MM.1S (cell line): ENCODE measurements at regions not wholly inside any gene's neighbourhood (a gene's known extent, or its start where the extent isn't known, plus 50 kb on each side); places are given as distances from the start of the nearest gene placed in this dataset.

Experiments
- DNase-seq: peaks from one replicate; pipeline ENCODE4 v3.0.0-alpha.2; 2015
- H2AFZ ChIP-seq: fragments of 300-600 bp; sonication (generic); 2 replicates; pipeline ENCODE4 v1.6.0; 2016; ENCODE audit warnings: antibody characterized with exemption, low read length
- H3F3A ChIP-seq: fragments of 300-600 bp; sonication (generic); 2 replicates; pipeline ENCODE4 v1.6.1; 2016; ENCODE audit warnings: mild to moderate bottlenecking, antibody characterized with exemption, low read length, moderate library complexity, mixed read lengths; ENCODE audit not compliant: insufficient read depth
- H3K27ac ChIP-seq: fragments of 300-600 bp; sonication (generic); 2 replicates; pipeline ENCODE4 v1.5.1; 2016; ENCODE audit warnings: mild to moderate bottlenecking, low read length
- H3K27me3 ChIP-seq: fragments of 300-600 bp; sonication (generic); replicated peaks from 2 replicates; pipeline ENCODE4 v1.6.0; 2016; ENCODE audit warnings: low read length; ENCODE audit not compliant: insufficient read depth
- H3K36me3 ChIP-seq: fragments of 300-600 bp; sonication (generic); replicated peaks from 2 replicates; pipeline ENCODE4 v1.6.1; 2016; ENCODE audit warnings: mild to moderate bottlenecking, low read length, mixed read lengths; ENCODE audit not compliant: insufficient read depth
- H3K4me1 ChIP-seq: fragments of 300-600 bp; sonication (generic); 2 replicates; pipeline ENCODE4 v1.6.1; 2016; ENCODE audit warnings: low read length, mixed read lengths
- H3K4me2 ChIP-seq: fragments of 300-600 bp; sonication (generic); 2 replicates; pipeline ENCODE4 v1.6.0; 2016; ENCODE audit warnings: low read depth, low read length
- H3K4me3 ChIP-seq: fragments of 300-600 bp; sonication (generic); 2 replicates; pipeline ENCODE4 v1.5.1; 2016; ENCODE audit warnings: low read length, mixed read lengths
- H3K79me2 ChIP-seq: fragments of 300-600 bp; sonication (generic); 2 replicates; pipeline ENCODE4 v1.6.1; 2016; ENCODE audit warnings: mixed run types, low read length, mixed read lengths
- H3K9ac ChIP-seq: fragments of 300-600 bp; sonication (generic); 2 replicates; pipeline ENCODE4 v1.6.1; 2016; ENCODE audit warnings: low read length, mixed read lengths
- H3K9me2 ChIP-seq: fragments of 300-600 bp; sonication (generic); replicated peaks from 2 replicates; pipeline ENCODE4 v1.6.1; 2016; ENCODE audit warnings: mild to moderate bottlenecking, low read length, mixed read lengths; ENCODE audit not compliant: insufficient read depth
- H3K9me3 ChIP-seq: fragments of 300-600 bp; sonication (generic); replicated peaks from 2 replicates; pipeline ENCODE4 v1.6.1; 2016; ENCODE audit warnings: mild to moderate bottlenecking, low read length, mixed read lengths; ENCODE audit not compliant: insufficient read depth
- H4K20me1 ChIP-seq: fragments of 300-600 bp; sonication (generic); 2 replicates; pipeline ENCODE4 v1.6.1; 2016; ENCODE audit warnings: mild to moderate bottlenecking, low read length, moderate library complexity, mixed read lengths; ENCODE audit not compliant: insufficient read depth
- EZH2 ChIP-seq: fragments of 300-600 bp; sonication (generic); optimal IDR thresholded peaks from 2 replicates; pipeline ENCODE3; 2017; ENCODE audit warnings: low read depth, mild to moderate bottlenecking, antibody characterized with exemption, low read length, mixed read lengths
- EZH2phosphoT487 ChIP-seq: fragments of 300-600 bp; sonication (generic); IDR thresholded peaks from 2 replicates; pipeline ENCODE4 v1.6.1; 2018; ENCODE audit warnings: antibody characterized with exemption, low read length
- TF ChIP-seq, protein P1 (sequence below): fragments of 300-600 bp; sonication (generic); IDR thresholded peaks from 2 replicates; pipeline ENCODE4 v1.5.1; 2016; ENCODE audit warnings: antibody characterized with exemption, low read length, mixed read lengths

DNA sequence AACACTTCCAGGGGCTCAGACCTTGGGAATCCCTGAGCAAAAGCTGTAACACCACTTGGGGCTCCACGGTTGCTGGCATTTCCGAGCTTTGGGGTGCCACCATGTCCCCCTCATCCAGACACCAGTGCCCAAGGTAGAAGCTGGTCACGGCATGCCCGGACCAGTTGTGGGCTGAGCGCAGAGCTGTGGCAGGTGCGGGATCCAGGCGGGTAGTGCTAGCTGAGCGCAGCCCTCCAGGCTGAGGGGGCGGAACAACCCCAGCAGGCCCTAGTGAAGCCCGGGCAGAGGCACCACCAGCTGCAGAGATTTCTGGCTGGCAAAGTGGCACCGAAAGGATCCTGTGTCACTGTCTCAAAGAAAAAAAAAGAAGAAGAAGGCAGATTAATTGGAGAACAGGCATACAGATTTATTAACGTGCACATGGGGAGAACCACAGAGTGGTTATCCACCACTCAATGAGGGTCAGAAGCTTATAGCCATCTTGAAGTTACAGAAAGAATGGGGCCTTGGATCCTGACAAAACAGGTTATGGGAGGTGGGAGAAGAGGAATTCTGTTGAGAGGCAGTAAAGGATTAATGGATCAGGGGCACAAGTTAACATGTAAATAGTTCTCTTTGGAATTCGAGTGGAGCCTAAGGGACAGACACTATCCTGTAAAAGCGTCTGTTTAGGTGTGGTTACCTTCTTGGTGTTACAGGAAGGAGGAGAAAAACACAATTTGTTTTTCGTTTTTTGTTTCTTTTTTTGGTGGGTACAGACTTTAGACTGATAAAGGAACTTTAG lies 107.5 kb downstream of the CD24 start:
- Histone ChIP-seq H3K4me2 (no peak overlapping the region), H4K20me1 (no peaks in the 10 kb centered on the region), H3K9me2 (no peaks in the 10 kb centered on the region), H3K9ac (no peak overlapping the region), H3F3A (no peaks in the 10 kb centered on the region), H3K79me2 (no peaks in the 10 kb centered on the region), H3K27me3 (no peaks in the 10 kb centered on the region), H3K9me3 (no peaks in the 10 kb centered on the region), H3K36me3 (no peaks in the 10 kb centered on the region), H3K27ac (no peak overlapping the region), H3K4me3 (no peak overlapping the region), H2AFZ (no peak overlapping the region), H3K4me1 (no peaks in the 10 kb centered on the region)
- TF ChIP-seq, protein P1, sequence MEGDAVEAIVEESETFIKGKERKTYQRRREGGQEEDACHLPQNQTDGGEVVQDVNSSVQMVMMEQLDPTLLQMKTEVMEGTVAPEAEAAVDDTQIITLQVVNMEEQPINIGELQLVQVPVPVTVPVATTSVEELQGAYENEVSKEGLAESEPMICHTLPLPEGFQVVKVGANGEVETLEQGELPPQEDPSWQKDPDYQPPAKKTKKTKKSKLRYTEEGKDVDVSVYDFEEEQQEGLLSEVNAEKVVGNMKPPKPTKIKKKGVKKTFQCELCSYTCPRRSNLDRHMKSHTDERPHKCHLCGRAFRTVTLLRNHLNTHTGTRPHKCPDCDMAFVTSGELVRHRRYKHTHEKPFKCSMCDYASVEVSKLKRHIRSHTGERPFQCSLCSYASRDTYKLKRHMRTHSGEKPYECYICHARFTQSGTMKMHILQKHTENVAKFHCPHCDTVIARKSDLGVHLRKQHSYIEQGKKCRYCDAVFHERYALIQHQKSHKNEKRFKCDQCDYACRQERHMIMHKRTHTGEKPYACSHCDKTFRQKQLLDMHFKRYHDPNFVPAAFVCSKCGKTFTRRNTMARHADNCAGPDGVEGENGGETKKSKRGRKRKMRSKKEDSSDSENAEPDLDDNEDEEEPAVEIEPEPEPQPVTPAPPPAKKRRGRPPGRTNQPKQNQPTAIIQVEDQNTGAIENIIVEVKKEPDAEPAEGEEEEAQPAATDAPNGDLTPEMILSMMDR = no peak
- TF ChIP-seq EZH2 (no peak), EZH2phosphoT487 (no peak)
- no peak for DNase-seq

DNA sequence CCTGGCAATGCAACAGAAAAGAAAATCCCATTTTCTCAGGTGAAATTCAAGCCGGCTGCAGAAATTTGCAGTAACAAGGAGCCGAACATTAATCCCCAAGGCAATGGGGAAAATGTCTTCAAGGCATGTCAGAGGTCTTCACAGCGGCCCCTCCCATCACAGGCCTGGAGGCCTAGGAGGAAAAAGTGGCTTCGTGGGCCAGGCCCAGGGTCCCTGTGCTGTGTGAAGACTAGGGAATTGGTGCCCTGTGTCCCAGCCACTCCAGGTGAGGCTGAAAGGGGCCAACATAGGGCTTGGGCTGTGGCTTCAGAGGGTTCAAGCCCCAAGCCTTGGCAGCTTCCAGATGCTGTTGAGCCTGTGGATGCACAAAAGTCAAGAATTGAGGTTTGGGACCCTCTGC lies 111.7 kb downstream of the CD24 start:
- Histone ChIP-seq H3K4me1 (no peaks in the 10 kb centered on the region), H3K27ac (no peak overlapping the region), H3K36me3 (no peaks in the 10 kb centered on the region), H3K79me2 (no peaks in the 10 kb centered on the region), H3F3A (no peaks in the 10 kb centered on the region), H3K9me2 (no peaks in the 10 kb centered on the region), H3K4me2 (no peak overlapping the region), H3K9me3 (no peaks in the 10 kb centered on the region), H3K9ac (no peak overlapping the region), H2AFZ (no peak overlapping the region), H4K20me1 (no peaks in the 10 kb centered on the region), H3K27me3 (no peaks in the 10 kb centered on the region), H3K4me3 (no peak overlapping the region)
- DNase-seq = no peak
- no peak for TF ChIP-seq EZH2
- no peak for TF ChIP-seq EZH2phosphoT487
- TF ChIP-seq, protein P1 = no peak

DNA sequence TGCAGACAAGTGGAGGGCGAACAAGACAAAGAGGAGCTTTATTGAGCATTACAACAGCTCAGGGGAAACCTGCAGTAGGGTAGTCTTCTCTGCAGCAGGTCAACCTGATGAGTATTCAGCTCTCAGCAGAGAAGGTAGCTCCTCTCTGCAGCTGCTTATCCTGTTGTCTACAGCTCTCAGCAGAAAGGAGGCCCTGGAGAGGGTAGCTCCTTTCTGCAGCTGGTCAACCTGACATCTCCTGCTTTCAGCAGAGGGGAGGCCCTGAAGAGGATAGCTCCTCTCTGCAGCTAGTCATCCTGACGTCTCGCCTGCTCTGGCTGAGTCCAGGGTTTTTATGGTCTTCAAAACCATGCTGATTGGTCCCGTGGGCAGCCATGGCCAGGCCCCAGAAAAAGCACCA lies 113.6 kb downstream of the CD24 start:
- Histone ChIP-seq H3K27ac (no peak overlapping the region), H3K36me3 (no peaks in the 10 kb centered on the region), H3K27me3 (no peaks in the 10 kb centered on the region), H3K4me2 (no peak overlapping the region), H2AFZ (no peak overlapping the region), H3K4me3 (no peak overlapping the region), H3F3A (no peaks in the 10 kb centered on the region), H3K9me3 (no peaks in the 10 kb centered on the region), H3K4me1 (no peaks in the 10 kb centered on the region), H4K20me1 (no peaks in the 10 kb centered on the region), H3K79me2 (no peaks in the 10 kb centered on the region), H3K9me2 (no peaks in the 10 kb centered on the region), H3K9ac (no peak overlapping the region)
- TF ChIP-seq EZH2phosphoT487 (no peak), EZH2 (no peak)
- TF ChIP-seq, protein P1 = no peak
- no peak for DNase-seq
